ENCODE measurements at regions not wholly inside any gene's neighbourhood (a gene's known extent, or its start where the extent isn't known, plus 50 kb on each side); places are given as distances from the start of the nearest gene placed in this dataset.

- TF ChIP-seq PBX2 (CRISPR knock-in tag; IDR thresholded peaks at IDR 0.05; ENCODE audit: low read depth) (no peak), PBX2 (tag; conservative IDR thresholded peaks at IDR 0.05; ENCODE audit: low read depth) (no peak)
Observed at GRCh38 chr6:114558153-114558552, 215.3 kb upstream of the HS3ST5 start (continued).

GRCh38 chr6:114556846-114557488 lies 214.1 kb upstream of the HS3ST5 start:
- Histone ChIP-seq H3K9me3 (replicated peaks; ENCODE audit: control insufficient read depth, insufficient read depth, low read depth, low read length) (no peaks in the 10 kb centered on the region; the same call in 1 of the 2 replicates), H3K4me1 (replicated peaks in 1 of 2; ENCODE audit: control insufficient read depth in 2 of 2, insufficient read depth in 2 of 2, low read length in 2 of 2) (no peaks in the 10 kb centered on the region), H3K4me3 (no peak overlapping the region), H4K20me1 (replicated peaks; ENCODE audit: control insufficient read depth, insufficient read depth, low read length) (no peaks in the 10 kb centered on the region), H3K36me3 (ENCODE audit: control insufficient read depth, insufficient read depth, low read length) (no peaks in the 10 kb centered on the region), H3K27ac (ENCODE audit: extremely low read depth, low read depth, low read length) (no peak overlapping the region), H3K27me3 (ENCODE audit: control insufficient read depth in 2 of 2, insufficient read depth in 2 of 2, low read length in 2 of 2) (no peaks in the 10 kb centered on the region), H3K9me1 (ENCODE audit: control insufficient read depth, insufficient read depth, low read length) (no peaks in the 10 kb centered on the region), H2AFZ (ENCODE audit: low read depth, low read length) (no peak overlapping the region), H3K79me2 (ENCODE audit: control insufficient read depth, insufficient read depth, low read length) (no peaks in the 10 kb centered on the region), H3K4me2 (ENCODE audit: insufficient read depth, low read length) (no peak overlapping the region), H3K9ac (ENCODE audit: insufficient read depth in 1 of 2, low read depth in 2 of 2, low read length in 2 of 2) (no peak overlapping the region)
- BruUV-seq (replicated peaks): no TSS peak
- WGBS (ENCODE audit: insufficient coverage, low coverage, missing lambda C conversion rate): 0% methylated on average over 2 of the region's 3 CpGs
- ATAC-seq: no peak
- in situ Hi-C loops (cut with MboI): no loop called here
- intact Hi-C loops (cut with micrococcal nuclease): no loop called here
- DNase-seq (ENCODE audit: extremely low read depth in 1 of 4, low spot score in 3 of 4): no peak
- POLR2A ChIA-PET: no interaction called here
- CTCF ChIA-PET (ENCODE audit: low intra/inter-chr PET ratio): no interaction called here
- TF ChIP-seq KLF1 (tag; IDR thresholded peaks at IDR 0.05) (no peak), PTTG1 (tag; IDR thresholded peaks at IDR 0.05; ENCODE audit: low read depth) (no peak), PCBP2 (IDR thresholded peaks at IDR 0.05; ENCODE audit: low read depth, low read length, poor library complexity, severe bottlenecking) (peak; percentile 41), ZNF232 (CRISPR knock-in tag; IDR thresholded peaks at IDR 0.05) (no peak)
- FAIRE-seq: no peak

Data from K562 (cell line).